ENCODE measurements at regions not wholly inside any gene's neighbourhood (a gene's known extent, or its start where the extent isn't known, plus 50 kb on each side); places are given as distances from the start of the nearest gene placed in this dataset.

GRCh38 chr4:56748271-56748670 lies 67.2 kb upstream of the HOPX start:
- Histone ChIP-seq H3K14ac (replicated peaks; ENCODE audit: low read depth, low read length) (no peak overlapping the region; the same call in 1 of the 2 replicates), H4K5ac (ENCODE audit: low read depth, low read length) (no peak overlapping the region), H3K9me1 (ENCODE audit: insufficient read depth, low read length) (no peaks in the 10 kb centered on the region), H3K4me3 (ENCODE audit: insufficient read depth, low read depth, low read length) (no peak overlapping the region), H3K27me3 (ENCODE audit: control insufficient read depth, insufficient read depth, low read length) (peaks cover 2% of the 10 kb centered on the region; the same call in 1 of the 2 replicates), H3K9me3 (ENCODE audit: control insufficient read depth, insufficient read depth, low read length) (no peaks in the 10 kb centered on the region; the same call in 1 of the 2 replicates), H2AFZ (replicated peaks; ENCODE audit: low read length, poor library complexity) (no peak overlapping the region), H4K20me1 (ENCODE audit: insufficient read depth, low read length) (no peaks in the 10 kb centered on the region), H3K18ac (ENCODE audit: low read depth, low read length) (no peak overlapping the region), H4K8ac (ENCODE audit: low read depth in 2 of 2, low read length in 2 of 2) (no peak overlapping the region), H3K36me3 (ENCODE audit: control insufficient read depth, insufficient read depth, low read length) (no peaks in the 10 kb centered on the region), H3K79me1 (ENCODE audit: low read depth in 1 of 2, low read length in 2 of 2) (no peaks in the 10 kb centered on the region), H3K27ac (ENCODE audit: insufficient read depth, low read length) (no peak overlapping the region), H3K4ac (ENCODE audit: low read depth, low read length) (no peak overlapping the region), H3K56ac (ENCODE audit: extremely low read depth, insufficient read depth, low read length) (no peak overlapping the region), H2AK5ac (ENCODE audit: low read depth, low read length) (no peak overlapping the region), H2BK15ac (ENCODE audit: low read depth, low read length) (no peak overlapping the region), H3K9ac (ENCODE audit: low read depth, low read length) (no peak overlapping the region), H3K4me2 (ENCODE audit: low read depth, low read length) (no peak overlapping the region), H4K91ac (ENCODE audit: insufficient read depth, low read depth, low read length) (no peak overlapping the region), H2BK5ac (ENCODE audit: low read depth, low read length, poor library complexity, severe bottlenecking) (no peak overlapping the region), H2BK20ac (ENCODE audit: low read depth, low read length) (no peak overlapping the region), H3K4me1 (ENCODE audit: control insufficient read depth, insufficient read depth, low read length) (no peaks in the 10 kb centered on the region), H2BK120ac (ENCODE audit: low read depth, low read length) (no peak overlapping the region), H3K23ac (ENCODE audit: low read depth, low read length) (no peak overlapping the region), H2AK9ac (replicated peaks; ENCODE audit: low read depth, low read length, poor library complexity) (no peak overlapping the region)
- no peak for DNase-seq
- ATAC-seq (ENCODE audit: low read depth), result no peak
- no TSS peak for BruUV-seq (replicated peaks)
- no CpG with 5 or more reads among the region's 2 CpGs for WGBS, 2 experiments (ENCODE audit: extremely low coverage in 2 of 2, insufficient read length in 1 of 2)
- ChIA-PET CTCF (no interaction called here), POLR2A (ENCODE audit: unreplicated experiment) (no interaction called here)
- intact Hi-C loops (cut with micrococcal nuclease) (no loop called here), in situ Hi-C loops (cut with MboI; ENCODE audit: low sequenced_read_pairs) (no loop called here), dilution Hi-C loops (cut with HindIII; ENCODE audit: low sequenced_read_pairs, unreplicated experiment) (no loop called here)
- TF ChIP-seq POLR2A (IDR thresholded peaks at IDR 0.05; ENCODE audit: low read depth, low read length), result no peak
- no peak for TF ChIP-seq NFE2L2 (IDR thresholded peaks at IDR 0.05; ENCODE audit: low read depth, low read length)
- no peak for TF ChIP-seq CTCF (conservative IDR thresholded peaks at IDR 0.05; ENCODE audit: low read depth, low read length)
- TF ChIP-seq, protein P1, sequence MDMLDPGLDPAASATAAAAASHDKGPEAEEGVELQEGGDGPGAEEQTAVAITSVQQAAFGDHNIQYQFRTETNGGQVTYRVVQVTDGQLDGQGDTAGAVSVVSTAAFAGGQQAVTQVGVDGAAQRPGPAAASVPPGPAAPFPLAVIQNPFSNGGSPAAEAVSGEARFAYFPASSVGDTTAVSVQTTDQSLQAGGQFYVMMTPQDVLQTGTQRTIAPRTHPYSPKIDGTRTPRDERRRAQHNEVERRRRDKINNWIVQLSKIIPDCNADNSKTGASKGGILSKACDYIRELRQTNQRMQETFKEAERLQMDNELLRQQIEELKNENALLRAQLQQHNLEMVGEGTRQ (IDR thresholded peaks at IDR 0.05; ENCODE audit: low read depth, low read length), result no peak
- no peak for TF ChIP-seq RAD21 (IDR thresholded peaks at IDR 0.05; ENCODE audit: low read length)
- TF ChIP-seq MXI1 (IDR thresholded peaks at IDR 0.05; ENCODE audit: borderline replicate concordance, low read depth, low read length), result no peak
- no peak for TF ChIP-seq BHLHE40 (IDR thresholded peaks at IDR 0.05; ENCODE audit: low read depth, low read length)
- TF ChIP-seq FOS (IDR thresholded peaks at IDR 0.05; ENCODE audit: low read depth, low read length), result no peak
- TF ChIP-seq MAZ (IDR thresholded peaks at IDR 0.05; ENCODE audit: borderline replicate concordance, low read depth, low read length), result no peak
- TF ChIP-seq RFX5 (IDR thresholded peaks at IDR 0.05; ENCODE audit: low read depth, low read length), result no peak
- no peak for TF ChIP-seq CEBPB (IDR thresholded peaks at IDR 0.05; ENCODE audit: low read depth, low read length)
- no peak for TF ChIP-seq RCOR1 (IDR thresholded peaks at IDR 0.05; ENCODE audit: insufficient replicate concordance, low read length)
- no peak for TF ChIP-seq MAFK (IDR thresholded peaks at IDR 0.05; ENCODE audit: low read depth, low read length)
- TF ChIP-seq, protein P2, sequence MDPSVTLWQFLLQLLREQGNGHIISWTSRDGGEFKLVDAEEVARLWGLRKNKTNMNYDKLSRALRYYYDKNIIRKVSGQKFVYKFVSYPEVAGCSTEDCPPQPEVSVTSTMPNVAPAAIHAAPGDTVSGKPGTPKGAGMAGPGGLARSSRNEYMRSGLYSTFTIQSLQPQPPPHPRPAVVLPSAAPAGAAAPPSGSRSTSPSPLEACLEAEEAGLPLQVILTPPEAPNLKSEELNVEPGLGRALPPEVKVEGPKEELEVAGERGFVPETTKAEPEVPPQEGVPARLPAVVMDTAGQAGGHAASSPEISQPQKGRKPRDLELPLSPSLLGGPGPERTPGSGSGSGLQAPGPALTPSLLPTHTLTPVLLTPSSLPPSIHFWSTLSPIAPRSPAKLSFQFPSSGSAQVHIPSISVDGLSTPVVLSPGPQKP (IDR thresholded peaks at IDR 0.05; ENCODE audit: borderline replicate concordance, low read depth, low read length), result no peak
- TF ChIP-seq CHD1 (IDR thresholded peaks at IDR 0.05; ENCODE audit: low read depth, low read length), result no peak
- TF ChIP-seq SMC3 (IDR thresholded peaks at IDR 0.05; ENCODE audit: low read depth, low read length), result no peak

Data from IMR-90 (cell line).